ENCODE measurements at regions not wholly inside any gene's neighbourhood (a gene's known extent, or its start where the extent isn't known, plus 50 kb on each side); places are given as distances from the start of the nearest gene placed in this dataset.

- no peak overlapping the region for H3K4me3 ChIP-seq (ENCODE audit: control insufficient read depth in 1 of 2, extremely low read depth in 1 of 2, low read length in 1 of 2)
- Mint-ChIP-seq H3K9me3 (peaks cover 2 to 7% (median 6%) of the 10 kb centered on the region in 3 donors), H3K4me1 (no peaks in the 10 kb centered on the region), H3K36me3 (no peaks in the 10 kb centered on the region), H3K27me3 (no peaks in the 10 kb centered on the region), H3K27ac (no peak overlapping the region), H3K4me3 (no peak overlapping the region)
- 50% methylated on average over 1 of the region's 4 CpGs for WGBS (ENCODE audit: insufficient coverage)
- no peaks in the 10 kb centered on the region for H3K4me1 ChIP-seq (ENCODE audit: control insufficient read depth in 1 of 2, extremely low read depth in 1 of 2, insufficient read depth in 2 of 2, low read length in 2 of 2)
- no peaks in the 10 kb centered on the region for H3K27me3 ChIP-seq (replicated peaks in 1 of 2; ENCODE audit: control insufficient read depth in 2 of 2, extremely low read depth in 1 of 2, insufficient read depth in 2 of 2, low read length in 1 of 2)
- no peak for ATAC-seq (replicated peaks in 1 of 4)
- H3K36me3 ChIP-seq (ENCODE audit: control insufficient read depth in 2 of 2, extremely low read depth in 1 of 2, insufficient read depth in 1 of 2, low read length in 1 of 2), result no peaks in the 10 kb centered on the region
- ChIA-PET CTCF (no interaction called here), POLR2A (no interaction called here)
- no peaks in the 10 kb centered on the region for H3K9me3 ChIP-seq
- DNase-seq, result peak in 1 of 35 experiments; percentile 27
- no peak overlapping the region for H3K27ac ChIP-seq (ENCODE audit: low read length)
Observed at GRCh38 chr11:103541186-103541795, 432.1 kb downstream of the DYNC2H1 start.

- Mint-ChIP-seq H3K9me3 (peaks cover 2 to 7% (median 6%) of the 10 kb centered on the region in 3 donors), H3K4me1 (no peaks in the 10 kb centered on the region), H3K4me3 (no peak overlapping the region)
Observed at GRCh38 chr11:103542851-103543250, 433.6 kb downstream of the DYNC2H1 start.

DNA sequence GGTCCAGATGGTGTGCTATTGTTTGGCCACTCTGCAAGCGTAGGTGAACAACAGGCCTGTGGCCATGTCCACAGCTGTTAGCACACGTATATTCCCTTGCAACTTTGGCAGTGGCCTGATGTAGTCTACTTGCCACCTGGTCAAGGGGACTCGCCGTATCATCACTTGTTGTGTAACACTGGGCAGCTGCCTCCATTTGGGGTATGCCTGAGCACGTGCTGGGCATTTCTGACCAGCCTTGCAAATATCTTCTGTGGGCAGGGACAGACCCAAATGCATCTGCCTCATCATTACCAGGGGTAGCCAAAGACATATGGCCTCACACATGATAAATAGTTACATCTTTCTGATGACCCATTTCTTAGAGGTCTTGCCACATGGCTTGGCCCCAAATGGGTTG, 434.2 kb downstream of the DYNC2H1 start:
- Histone ChIP-seq H3K36me3 (ENCODE audit: control insufficient read depth in 2 of 2, extremely low read depth in 1 of 2, insufficient read depth in 1 of 2, low read length in 1 of 2) (no peaks in the 10 kb centered on the region), H3K4me3 (ENCODE audit: control insufficient read depth in 1 of 2, extremely low read depth in 1 of 2, low read length in 1 of 2) (no peak overlapping the region), H3K27ac (ENCODE audit: low read length) (no peak overlapping the region), H3K27me3 (replicated peaks in 1 of 2; ENCODE audit: control insufficient read depth in 2 of 2, extremely low read depth in 1 of 2, insufficient read depth in 2 of 2, low read length in 1 of 2) (no peaks in the 10 kb centered on the region), H3K4me1 (ENCODE audit: control insufficient read depth in 1 of 2, extremely low read depth in 1 of 2, insufficient read depth in 2 of 2, low read length in 2 of 2) (no peaks in the 10 kb centered on the region), H3K9me3 (no peaks in the 10 kb centered on the region)
- no peak overlapping the region for H3K4me3 Mint-ChIP-seq
- no peak overlapping the region for H3K27ac Mint-ChIP-seq
- ATAC-seq (replicated peaks in 1 of 4) (no peak), DNase-seq (no peak)
- H3K36me3 Mint-ChIP-seq, result no peaks in the 10 kb centered on the region
- H3K9me3 Mint-ChIP-seq, result peaks cover 2 to 7% (median 6%) of the 10 kb centered on the region in 3 donors
- ChIA-PET CTCF (no interaction called here), POLR2A (no interaction called here)
- H3K27me3 Mint-ChIP-seq, result no peaks in the 10 kb centered on the region
- 83% methylated on average over 5 of the region's 5 CpGs for WGBS (ENCODE audit: insufficient coverage)
- no peaks in the 10 kb centered on the region for H3K4me1 Mint-ChIP-seq

More at GRCh38 chr11:103542851-103543250, 433.6 kb downstream of the DYNC2H1 start:
- Histone ChIP-seq H3K4me1 (ENCODE audit: control insufficient read depth in 1 of 2, extremely low read depth in 1 of 2, insufficient read depth in 2 of 2, low read length in 2 of 2) (no peaks in the 10 kb centered on the region), H3K27ac (ENCODE audit: low read length) (no peak overlapping the region), H3K27me3 (replicated peaks in 1 of 2; ENCODE audit: control insufficient read depth in 2 of 2, extremely low read depth in 1 of 2, insufficient read depth in 2 of 2, low read length in 1 of 2) (no peaks in the 10 kb centered on the region), H3K9me3 (no peaks in the 10 kb centered on the region), H3K4me3 (ENCODE audit: control insufficient read depth in 1 of 2, extremely low read depth in 1 of 2, low read length in 1 of 2) (no peak overlapping the region), H3K36me3 (ENCODE audit: control insufficient read depth in 2 of 2, extremely low read depth in 1 of 2, insufficient read depth in 1 of 2, low read length in 1 of 2) (no peaks in the 10 kb centered on the region)
- POLR2A ChIA-PET, result no interaction called here
- DNase-seq (no peak), ATAC-seq (replicated peaks in 1 of 4) (no peak)
- Mint-ChIP-seq H3K36me3 (no peaks in the 10 kb centered on the region), H3K27me3 (no peaks in the 10 kb centered on the region), H3K27ac (no peak overlapping the region)
- CTCF ChIA-PET, result no interaction called here
- WGBS (ENCODE audit: insufficient coverage), result 76% methylated on average over 3 of the region's 3 CpGs

DNA sequence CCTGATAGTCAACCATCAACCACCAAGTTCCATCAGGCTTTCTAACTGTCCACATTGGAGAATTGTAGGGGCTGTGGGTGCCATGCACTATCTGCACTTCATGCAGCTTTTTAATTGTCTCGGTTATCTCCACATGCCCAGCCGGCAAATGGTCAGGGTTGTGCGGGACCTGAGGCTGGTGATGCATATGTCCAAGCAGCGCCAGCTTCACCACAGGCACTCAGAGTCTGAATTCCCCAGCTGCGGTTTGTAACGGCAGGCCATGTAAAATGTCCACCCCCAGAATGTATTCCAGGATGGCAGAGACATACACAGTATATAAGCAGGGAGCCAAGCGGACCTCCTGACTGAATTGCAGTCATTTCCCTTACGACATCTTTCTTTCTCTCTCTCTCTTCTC, 435.6 kb downstream of the DYNC2H1 start:
- H3K36me3 Mint-ChIP-seq, result no peaks in the 10 kb centered on the region
- Histone ChIP-seq H3K9me3 (no peaks in the 10 kb centered on the region), H3K27me3 (replicated peaks in 1 of 2; ENCODE audit: control insufficient read depth in 2 of 2, extremely low read depth in 1 of 2, insufficient read depth in 2 of 2, low read length in 1 of 2) (no peaks in the 10 kb centered on the region), H3K27ac (ENCODE audit: low read length) (no peak overlapping the region), H3K4me1 (ENCODE audit: control insufficient read depth in 1 of 2, extremely low read depth in 1 of 2, insufficient read depth in 2 of 2, low read length in 2 of 2) (no peaks in the 10 kb centered on the region), H3K4me3 (ENCODE audit: control insufficient read depth in 1 of 2, extremely low read depth in 1 of 2, low read length in 1 of 2) (no peak overlapping the region), H3K36me3 (ENCODE audit: control insufficient read depth in 2 of 2, extremely low read depth in 1 of 2, insufficient read depth in 1 of 2, low read length in 1 of 2) (no peaks in the 10 kb centered on the region)
- H3K27me3 Mint-ChIP-seq, result peaks cover 0 to 4% of the 10 kb centered on the region in 2 donors
- peaks cover 2 to 7% (median 6%) of the 10 kb centered on the region in 3 donors for H3K9me3 Mint-ChIP-seq
- ATAC-seq (replicated peaks in 1 of 4) (no peak), DNase-seq (no peak)
- H3K4me3 Mint-ChIP-seq, result no peak overlapping the region
- ChIA-PET CTCF (no interaction called here), POLR2A (no interaction called here)
- 86% methylated on average over 7 of the region's 8 CpGs for WGBS (ENCODE audit: insufficient coverage)
- H3K27ac Mint-ChIP-seq, result no peak overlapping the region
- no peaks in the 10 kb centered on the region for H3K4me1 Mint-ChIP-seq

DNA sequence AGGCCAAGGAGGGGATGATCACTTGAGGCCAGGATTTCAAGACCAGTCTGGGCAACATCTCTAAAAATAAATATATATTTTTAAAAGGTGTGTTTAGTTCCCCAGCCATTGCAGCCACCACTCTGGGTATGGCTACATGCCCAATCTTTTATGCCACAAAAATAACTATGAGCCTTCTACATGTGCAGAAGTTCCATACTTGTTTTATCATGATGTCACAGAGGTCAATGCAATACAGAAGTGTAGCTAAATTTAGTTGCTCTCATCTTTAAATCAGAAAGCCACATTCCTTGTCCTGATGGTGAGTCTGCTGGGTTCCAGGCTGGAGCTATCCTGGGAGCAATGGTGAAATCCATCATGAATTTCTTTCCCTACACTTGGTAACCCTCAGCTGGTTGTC, 436.3 kb downstream of the DYNC2H1 start:
- peaks cover 2 to 6% (median 3%) of the 10 kb centered on the region in 3 donors for H3K9me3 Mint-ChIP-seq
- H3K27me3 Mint-ChIP-seq, result peaks cover 0 to 4% of the 10 kb centered on the region in 2 donors
- ChIA-PET CTCF (interaction anchor here (0.5 to 0.6 kb wide), 2 partner anchors 179 to 233 kb away, joined by 3 to 7 read pairs; no protein-coding TSS in a partner anchor), POLR2A (no interaction called here)
- H3K36me3 Mint-ChIP-seq, result no peaks in the 10 kb centered on the region
- ATAC-seq (replicated peaks in 1 of 4) (no peak), DNase-seq (no peak)
- H3K27ac Mint-ChIP-seq, result no peak overlapping the region
- no peaks in the 10 kb centered on the region for H3K27me3 ChIP-seq (replicated peaks in 1 of 2; ENCODE audit: control insufficient read depth in 2 of 2, extremely low read depth in 1 of 2, insufficient read depth in 2 of 2, low read length in 1 of 2)
- no peaks in the 10 kb centered on the region for H3K4me1 ChIP-seq (ENCODE audit: control insufficient read depth in 1 of 2, extremely low read depth in 1 of 2, insufficient read depth in 2 of 2, low read length in 2 of 2)
- H3K27ac ChIP-seq (ENCODE audit: low read length), result no peak overlapping the region
- no peaks in the 10 kb centered on the region for H3K9me3 ChIP-seq
- H3K36me3 ChIP-seq (ENCODE audit: control insufficient read depth in 2 of 2, extremely low read depth in 1 of 2, insufficient read depth in 1 of 2, low read length in 1 of 2), result no peaks in the 10 kb centered on the region
- H3K4me3 ChIP-seq (ENCODE audit: control insufficient read depth in 1 of 2, extremely low read depth in 1 of 2, low read length in 1 of 2), result no peak overlapping the region
- H3K4me1 Mint-ChIP-seq, result no peaks in the 10 kb centered on the region
- no peak overlapping the region for H3K4me3 Mint-ChIP-seq

DNA sequence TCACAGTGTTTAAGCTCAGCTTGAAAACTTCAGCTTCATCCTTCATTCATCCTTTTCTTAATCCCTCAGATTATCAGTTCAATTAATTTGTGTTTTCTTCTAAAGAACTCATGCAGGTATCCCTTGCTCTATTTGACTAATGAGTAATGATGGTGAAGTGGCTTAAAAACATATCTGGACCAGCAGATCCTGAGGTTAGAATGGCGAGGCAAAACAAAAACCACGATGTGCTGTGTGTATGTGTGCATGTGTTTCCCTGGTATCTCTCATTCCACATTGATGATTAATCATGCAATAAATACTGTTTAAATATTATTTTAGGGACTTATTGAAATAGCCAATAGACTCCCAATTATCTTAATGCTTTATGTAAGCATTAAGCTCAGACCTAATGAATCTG, 437.0 kb downstream of the DYNC2H1 start:
- DNase-seq (no peak), ATAC-seq (replicated peaks in 1 of 4) (no peak)
- CTCF ChIA-PET, result interaction anchor here (0.5 to 0.6 kb wide), 2 partner anchors 179 to 234 kb away, joined by 3 to 7 read pairs; no protein-coding TSS in a partner anchor
- Mint-ChIP-seq H3K4me3 (no peak overlapping the region), H3K36me3 (no peaks in the 10 kb centered on the region), H3K9me3 (peaks cover 0 to 5% (median 2%) of the 10 kb centered on the region in 3 donors), H3K4me1 (no peaks in the 10 kb centered on the region), H3K27me3 (peaks cover 0 to 4% of the 10 kb centered on the region in 2 donors), H3K27ac (no peak overlapping the region)
- H3K9me3 ChIP-seq, result no peaks in the 10 kb centered on the region
- no peaks in the 10 kb centered on the region for H3K36me3 ChIP-seq (ENCODE audit: control insufficient read depth in 2 of 2, extremely low read depth in 1 of 2, insufficient read depth in 1 of 2, low read length in 1 of 2)
- no peak overlapping the region for H3K27ac ChIP-seq (ENCODE audit: low read length)
- POLR2A ChIA-PET, result no interaction called here
- H3K4me3 ChIP-seq (ENCODE audit: control insufficient read depth in 1 of 2, extremely low read depth in 1 of 2, low read length in 1 of 2), result no peak overlapping the region
- H3K4me1 ChIP-seq (ENCODE audit: control insufficient read depth in 1 of 2, extremely low read depth in 1 of 2, insufficient read depth in 2 of 2, low read length in 2 of 2), result no peaks in the 10 kb centered on the region
- no CpG with 5 or more reads among the region's 2 CpGs for WGBS (ENCODE audit: insufficient coverage)
- H3K27me3 ChIP-seq (replicated peaks in 1 of 2; ENCODE audit: control insufficient read depth in 2 of 2, extremely low read depth in 1 of 2, insufficient read depth in 2 of 2, low read length in 1 of 2), result no peaks in the 10 kb centered on the region

- no peaks in the 10 kb centered on the region for H3K4me1 ChIP-seq (ENCODE audit: control insufficient read depth in 1 of 2, extremely low read depth in 1 of 2, insufficient read depth in 2 of 2, low read length in 2 of 2)
- no peak overlapping the region for H3K27ac ChIP-seq (ENCODE audit: low read length)
- peaks cover 0 to 4% of the 10 kb centered on the region in 2 donors for H3K27me3 Mint-ChIP-seq
- 80% methylated on average over 2 of the region's 2 CpGs for WGBS (ENCODE audit: insufficient coverage)
- no peaks in the 10 kb centered on the region for H3K36me3 Mint-ChIP-seq
- ChIA-PET CTCF (no interaction called here), POLR2A (no interaction called here)
- H3K9me3 Mint-ChIP-seq, result peaks cover 0 to 2% (median 0%) of the 10 kb centered on the region in 3 donors
- no peak overlapping the region for H3K4me3 Mint-ChIP-seq
- no peaks in the 10 kb centered on the region for H3K27me3 ChIP-seq (replicated peaks in 1 of 2; ENCODE audit: control insufficient read depth in 2 of 2, extremely low read depth in 1 of 2, insufficient read depth in 2 of 2, low read length in 1 of 2)
- H3K27ac Mint-ChIP-seq, result no peak overlapping the region
- no peak for ATAC-seq (replicated peaks in 1 of 4)
- no peaks in the 10 kb centered on the region for H3K9me3 ChIP-seq
- H3K36me3 ChIP-seq (ENCODE audit: control insufficient read depth in 2 of 2, extremely low read depth in 1 of 2, insufficient read depth in 1 of 2, low read length in 1 of 2), result no peaks in the 10 kb centered on the region
- DNase-seq, result no peak
- no peak overlapping the region for H3K4me3 ChIP-seq (ENCODE audit: control insufficient read depth in 1 of 2, extremely low read depth in 1 of 2, low read length in 1 of 2)
- H3K4me1 Mint-ChIP-seq, result no peaks in the 10 kb centered on the region
Observed at GRCh38 chr11:103547024-103547423, 437.8 kb downstream of the DYNC2H1 start.

All from T-cell (primary cell).